Fibroblast of lung (primary cell): ENCODE measurements at regions not wholly inside any gene's neighbourhood (a gene's known extent, or its start where the extent isn't known, plus 50 kb on each side); places are given as distances from the start of the nearest gene placed in this dataset.

Source experiments
- DNase-seq, 2 donors: peaks; one replicate each; pipeline versions ENCODE4 v3.0.0 to v3.0.0-alpha.2; 2010; ENCODE audit warnings: low read depth in 2 of 2
- H2AFZ ChIP-seq: 2 replicates; pipeline ENCODE4 v1.5.1; 2012; ENCODE audit warnings: low read length, control low read depth, inconsistent platforms
- H3K27ac ChIP-seq: 2 replicates; pipeline ENCODE4 v1.5.1; 2011; ENCODE audit warnings: low read length, control low read depth; ENCODE audit not compliant: insufficient read depth
- H3K27me3 ChIP-seq: 2 replicates; pipeline ENCODE4 v1.5.1; 2011; ENCODE audit warnings: mild to moderate bottlenecking, low read length; ENCODE audit not compliant: control insufficient read depth, insufficient read depth
- H3K36me3 ChIP-seq: 2 replicates; pipeline ENCODE4 v1.5.1; 2011; ENCODE audit warnings: low read length; ENCODE audit not compliant: control insufficient read depth, insufficient read depth
- H3K4me1 ChIP-seq: 2 replicates; pipeline ENCODE4 v1.5.1; 2011; ENCODE audit warnings: low read length; ENCODE audit not compliant: control insufficient read depth, insufficient read depth; ENCODE audit errors: extremely low read depth
- H3K4me2 ChIP-seq: 2 replicates; pipeline ENCODE4 v1.5.1; 2011; ENCODE audit warnings: low read length, control low read depth; ENCODE audit not compliant: insufficient read depth; ENCODE audit errors: extremely low read depth
- H3K4me3 ChIP-seq, 4 experiments: fragments of 200-600 bp in 1 of 4; sonication (generic) in 1 of 4; replicated peaks in 1 of 4; 2 replicates each; pipeline ENCODE4 v1.5.1; 2011 to 2016; ENCODE audit warnings: low read length in 4 of 4, low read depth in 3 of 4, mild to moderate bottlenecking in 3 of 4, control low read depth in 2 of 4, inconsistent platforms in 1 of 4, mixed read lengths in 1 of 4; ENCODE audit not compliant: insufficient read depth in 1 of 4; ENCODE audit errors: control extremely low read depth in 1 of 4
- H3K79me2 ChIP-seq: 2 replicates; pipeline ENCODE4 v1.5.1; 2012; ENCODE audit warnings: mild to moderate bottlenecking, low read length, inconsistent platforms; ENCODE audit not compliant: control insufficient read depth, insufficient read depth
- H3K9ac ChIP-seq: 2 replicates; pipeline ENCODE4 v1.5.1; 2011; ENCODE audit warnings: mild to moderate bottlenecking, low read length, control low read depth; ENCODE audit not compliant: insufficient read depth
- H3K9me3 ChIP-seq: 2 replicates; pipeline ENCODE4 v1.5.1; 2012; ENCODE audit warnings: low read depth, low read length; ENCODE audit not compliant: control insufficient read depth, insufficient read depth
- H4K20me1 ChIP-seq: 2 replicates; pipeline ENCODE4 v1.5.1; 2011; ENCODE audit warnings: low read length; ENCODE audit not compliant: control insufficient read depth, insufficient read depth; ENCODE audit errors: extremely low read depth
- CTCF ChIP-seq, 2 donors: IDR thresholded peaks in 1 of 2; conservative IDR thresholded peaks in 1 of 2; 1 replicate in 1 of 2; 2 replicates in 1 of 2; pipeline ENCODE4 v1.5.1; 2011 to 2012; ENCODE audit warnings: low read length in 2 of 2, control low read depth in 1 of 2, inconsistent platforms in 1 of 2, low read depth in 1 of 2, mild to moderate bottlenecking in 1 of 2
- EZH2 ChIP-seq: IDR thresholded peaks from 2 replicates; pipeline ENCODE4 v1.5.1; 2012; ENCODE audit warnings: low read length, control low read depth, mild to moderate bottlenecking; ENCODE audit errors: missing control alignments

DNA sequence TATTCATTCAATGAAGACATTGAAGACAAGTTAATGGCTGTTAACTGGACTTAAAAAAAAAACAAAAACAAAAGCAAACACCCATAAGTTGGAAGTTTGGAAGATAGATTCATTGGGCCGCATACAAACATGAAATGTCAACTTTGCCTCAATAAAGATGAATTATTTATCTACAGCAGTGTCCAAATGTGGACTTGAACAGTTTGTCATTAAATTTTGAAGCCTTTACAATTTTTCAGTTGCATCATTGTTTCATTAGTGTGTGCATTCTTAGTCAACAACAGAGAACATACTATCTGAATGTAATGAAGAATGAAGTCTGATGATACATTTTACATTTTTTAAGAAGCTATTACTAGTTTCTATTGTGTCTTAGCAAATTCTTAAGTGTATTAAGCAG lies 152.1 kb downstream of the SLIT2 start:
- TF ChIP-seq CTCF (conservative IDR thresholded peaks at IDR 0.05 in 1 of 2, IDR thresholded peaks at IDR 0.05 in 1 of 2; ENCODE audit: low read depth in 1 of 2, low read length in 2 of 2) (no peak), EZH2 (no peak)
- no peaks in the 10 kb centered on the region for H3K9me3 ChIP-seq
- H3K36me3 ChIP-seq = no peaks in the 10 kb centered on the region
- no peak overlapping the region for H2AFZ ChIP-seq
- DNase-seq = no peak
- H3K27ac ChIP-seq = no peak overlapping the region
- no peaks in the 10 kb centered on the region for H4K20me1 ChIP-seq
- H3K9ac ChIP-seq = no peak overlapping the region
- no peaks in the 10 kb centered on the region for H3K27me3 ChIP-seq
- H3K4me3 ChIP-seq = no peak overlapping the region
- H3K79me2 ChIP-seq = no peaks in the 10 kb centered on the region
- no peak overlapping the region for H3K4me2 ChIP-seq
- no peaks in the 10 kb centered on the region for H3K4me1 ChIP-seq

DNA sequence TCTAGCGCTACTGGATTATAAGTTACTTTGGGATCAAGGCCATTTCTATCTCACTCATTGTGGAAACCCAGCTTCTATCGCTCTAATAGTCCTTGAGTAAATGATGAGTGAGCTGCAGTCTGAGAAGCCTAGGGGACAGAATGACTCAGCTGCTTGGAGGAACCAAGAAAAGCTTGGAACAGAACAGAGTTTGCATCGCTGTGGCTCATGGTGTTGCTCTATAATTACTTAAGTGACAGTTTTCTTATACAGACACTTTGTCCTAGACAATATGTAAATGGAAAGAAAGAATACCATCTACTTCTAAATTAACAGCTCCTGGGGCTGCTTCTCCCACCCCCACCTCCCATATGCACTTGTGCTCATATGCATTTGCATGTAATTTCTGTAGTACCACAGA lies 156.9 kb downstream of the SLIT2 start:
- Histone ChIP-seq H3K9ac (no peak overlapping the region), H3K4me2 (peak overlapping the region; percentile 23), H3K9me3 (no peaks in the 10 kb centered on the region), H3K27me3 (no peaks in the 10 kb centered on the region), H3K4me1 (no peaks in the 10 kb centered on the region), H2AFZ (no peak overlapping the region), H3K4me3 (no peak overlapping the region), H3K79me2 (no peaks in the 10 kb centered on the region), H3K27ac (no peak overlapping the region), H3K36me3 (no peaks in the 10 kb centered on the region), H4K20me1 (no peaks in the 10 kb centered on the region)
- TF ChIP-seq CTCF (conservative IDR thresholded peaks at IDR 0.05 in 1 of 2, IDR thresholded peaks at IDR 0.05 in 1 of 2; ENCODE audit: low read depth in 1 of 2, low read length in 2 of 2) (no peak), EZH2 (no peak)
- peak; percentile 34 to 63 for DNase-seq

DNA sequence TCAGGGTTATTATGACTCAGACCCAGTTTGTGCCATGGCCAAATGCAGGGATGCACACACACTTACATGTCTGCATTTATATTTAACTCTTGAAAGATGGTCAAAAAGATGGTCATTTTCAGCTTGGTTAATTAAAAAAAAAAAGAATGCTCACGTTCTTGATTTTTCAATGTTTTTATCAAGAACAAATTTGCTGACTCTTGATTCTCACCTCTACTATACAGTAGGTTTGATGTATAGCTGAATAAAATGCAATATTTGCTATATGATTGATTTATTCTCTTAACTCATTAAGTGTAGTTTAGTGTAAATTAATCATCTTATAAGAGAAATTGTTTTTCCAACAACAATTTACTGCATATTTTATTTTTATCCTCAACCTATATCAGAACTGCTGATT lies 160.4 kb downstream of the SLIT2 start:
- H2AFZ ChIP-seq = no peak overlapping the region
- H3K4me3 ChIP-seq = no peak overlapping the region
- H3K4me1 ChIP-seq = no peaks in the 10 kb centered on the region
- no peaks in the 10 kb centered on the region for H3K79me2 ChIP-seq
- H3K4me2 ChIP-seq = no peak overlapping the region
- TF ChIP-seq CTCF (conservative IDR thresholded peaks at IDR 0.05 in 1 of 2, IDR thresholded peaks at IDR 0.05 in 1 of 2; ENCODE audit: low read depth in 1 of 2, low read length in 2 of 2) = no peak
- no peak for TF ChIP-seq EZH2
- no peaks in the 10 kb centered on the region for H3K36me3 ChIP-seq
- no peak overlapping the region for H3K27ac ChIP-seq
- no peak for DNase-seq
- no peak overlapping the region for H3K9ac ChIP-seq
- H3K9me3 ChIP-seq = no peaks in the 10 kb centered on the region
- H3K27me3 ChIP-seq = no peaks in the 10 kb centered on the region
- H4K20me1 ChIP-seq = no peaks in the 10 kb centered on the region
